ENCODE measurements at regions not wholly inside any gene's neighbourhood (a gene's known extent, or its start where the extent isn't known, plus 50 kb on each side); places are given as distances from the start of the nearest gene placed in this dataset.

GRCh38 chr14:61121355-61121787 lies 140.3 kb downstream of the SLC38A6 start:
- H3K9me3 Mint-ChIP-seq = peaks cover 4% of the 10 kb centered on the region
- DNase-seq (no peak), ATAC-seq (ENCODE audit: low read depth) (peak; percentile 40)
- ChIA-PET CTCF (no interaction called here), POLR2A (interaction anchor here (0.6 kb wide), 1 partner anchor 1623 kb away, joined by 6 read pairs; no protein-coding TSS in a partner anchor)
- no peaks in the 10 kb centered on the region for H3K27me3 Mint-ChIP-seq
- H3K36me3 Mint-ChIP-seq (ENCODE audit: low read depth) = no peaks in the 10 kb centered on the region
- H3K27ac Mint-ChIP-seq = peak overlapping the region; percentile 70
- H3K4me3 Mint-ChIP-seq = no peak overlapping the region
- peaks cover 17% of the 10 kb centered on the region for H3K4me1 Mint-ChIP-seq
- intact Hi-C loops (cut with micrococcal nuclease) = no loop called here
- TF ChIP-seq CTCF (IDR thresholded peaks at IDR 0.05) = no peak

- Mint-ChIP-seq H3K9me3 (peaks cover 4% of the 10 kb centered on the region), H3K27ac (peak overlapping the region; percentile 3), H3K4me1 (peaks cover 17% of the 10 kb centered on the region), H3K27me3 (no peaks in the 10 kb centered on the region), H3K4me3 (peak overlapping the region; percentile 0), H3K36me3 (ENCODE audit: low read depth) (no peaks in the 10 kb centered on the region)
- TF ChIP-seq CTCF (IDR thresholded peaks at IDR 0.05) = no peak
- DNase-seq (no peak), ATAC-seq (ENCODE audit: low read depth) (no peak)
- ChIA-PET POLR2A (no interaction called here), CTCF (no interaction called here)
- intact Hi-C loops (cut with micrococcal nuclease) = loop anchor here (1.0 kb wide), 1 partner anchor 40 kb away; no protein-coding TSS in a partner anchor
These were observed 139.5 kb downstream of the SLC38A6 start for GRCh38 chr14:61120576-61120975.

- Mint-ChIP-seq H3K27ac (no peak overlapping the region), H3K27me3 (no peaks in the 10 kb centered on the region), H3K4me1 (peaks cover 17% of the 10 kb centered on the region), H3K4me3 (no peak overlapping the region), H3K36me3 (ENCODE audit: low read depth) (no peaks in the 10 kb centered on the region), H3K9me3 (peaks cover 17% of the 10 kb centered on the region)
- ChIA-PET CTCF (no interaction called here), POLR2A (no interaction called here)
- ATAC-seq (ENCODE audit: low read depth) (no peak), DNase-seq (no peak)
- intact Hi-C loops (cut with micrococcal nuclease) = no loop called here
- no peak for TF ChIP-seq CTCF (IDR thresholded peaks at IDR 0.05)
These were observed 138.0 kb downstream of the SLC38A6 start for GRCh38 chr14:61119006-61119405.

GRCh38 chr14:61116369-61116768 lies 135.3 kb downstream of the SLC38A6 start:
- Mint-ChIP-seq H3K27me3 (no peaks in the 10 kb centered on the region), H3K36me3 (ENCODE audit: low read depth) (no peaks in the 10 kb centered on the region), H3K9me3 (peaks cover 20% of the 10 kb centered on the region), H3K4me3 (no peak overlapping the region), H3K27ac (no peak overlapping the region), H3K4me1 (peaks cover 16% of the 10 kb centered on the region)
- DNase-seq (no peak), ATAC-seq (ENCODE audit: low read depth) (no peak)
- CTCF ChIA-PET = no interaction called here
- TF ChIP-seq CTCF (IDR thresholded peaks at IDR 0.05) = no peak
- POLR2A ChIA-PET = no interaction called here
- intact Hi-C loops (cut with micrococcal nuclease) = no loop called here

- no peak for DNase-seq
- CTCF ChIA-PET = no interaction called here
- TF ChIP-seq CTCF (IDR thresholded peaks at IDR 0.05) = no peak
- H3K36me3 Mint-ChIP-seq (ENCODE audit: low read depth) = no peaks in the 10 kb centered on the region
- H3K27me3 Mint-ChIP-seq = peaks cover 2% of the 10 kb centered on the region
- H3K27ac Mint-ChIP-seq = no peak overlapping the region
- intact Hi-C loops (cut with micrococcal nuclease) = no loop called here
- peaks cover 3% of the 10 kb centered on the region for H3K4me1 Mint-ChIP-seq
- ATAC-seq (ENCODE audit: low read depth) = no peak
- POLR2A ChIA-PET = no interaction called here
- H3K9me3 Mint-ChIP-seq = peaks cover 17% of the 10 kb centered on the region
- no peak overlapping the region for H3K4me3 Mint-ChIP-seq
These were observed 132.6 kb downstream of the SLC38A6 start for GRCh38 chr14:61113561-61114225.

All from activated B cell treated with CpG ODN at 0.5 μM for 24 hours (primary cell).